Activated CD4-positive, alpha-beta T cell treated with anti-CD3 and anti-CD28 coated beads, Interleukin-2, Interleukin-4, amounts not matched to agents 100 ng/mL and 50 ng/mL, durations not matched to agents 16 hours and 8 hours (primary cell): ENCODE measurements at regions not wholly inside any gene's neighbourhood (a gene's known extent, or its start where the extent isn't known, plus 50 kb on each side); places are given as distances from the start of the nearest gene placed in this dataset.
"Not testable (repeated sequence)": the region's sequence is repeated elsewhere in the genome, so short reads cannot be mapped to it uniquely, and the experiment has no call there.

Source experiments
- DNase-seq: peaks from one replicate; pipeline ENCODE4 v3.0.0-alpha.2; 2020; ENCODE audit warnings: low spot score

DNA sequence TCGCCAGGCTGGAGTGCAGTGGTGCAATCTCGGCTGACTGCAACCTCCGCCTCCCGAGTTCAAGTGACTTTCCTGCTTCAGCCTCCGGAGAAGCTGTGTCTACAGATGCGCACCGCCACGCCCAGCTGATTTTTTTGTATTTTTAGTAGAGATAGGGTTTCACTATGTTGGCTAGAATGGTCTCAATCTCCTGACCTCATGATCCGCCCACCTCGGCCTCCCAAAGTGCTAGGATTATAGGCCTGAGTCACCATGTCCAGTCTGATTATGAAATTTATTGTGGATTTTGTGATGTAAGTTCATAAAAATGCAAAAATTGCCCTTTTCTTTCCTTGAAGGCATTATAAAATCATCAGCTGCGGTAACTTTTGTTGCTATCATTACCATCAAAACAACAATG lies 1688.3 kb upstream of the ADGRL3 start:
- DNase-seq: not testable (repeated sequence)

DNA sequence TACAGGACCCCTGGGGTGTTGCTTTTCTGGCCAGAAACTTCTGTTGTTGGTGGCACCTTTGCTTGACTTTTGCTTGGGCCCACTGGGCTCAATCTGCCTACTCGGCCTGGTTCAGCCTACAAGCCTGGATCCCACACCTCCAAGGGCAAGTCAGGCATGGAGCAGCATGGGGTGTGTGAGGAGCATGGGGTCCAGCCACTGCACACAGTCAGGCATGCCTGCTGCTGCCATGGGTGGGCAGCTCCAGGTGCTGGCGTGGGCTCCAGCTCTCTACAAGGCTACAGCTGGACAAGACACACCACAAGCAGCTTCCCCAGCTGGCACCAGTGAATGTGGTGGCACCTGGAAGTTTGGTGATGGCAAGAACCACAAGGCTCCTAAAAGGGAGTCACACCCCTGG lies 1683.1 kb upstream of the ADGRL3 start:
- DNase-seq: no peak

DNA sequence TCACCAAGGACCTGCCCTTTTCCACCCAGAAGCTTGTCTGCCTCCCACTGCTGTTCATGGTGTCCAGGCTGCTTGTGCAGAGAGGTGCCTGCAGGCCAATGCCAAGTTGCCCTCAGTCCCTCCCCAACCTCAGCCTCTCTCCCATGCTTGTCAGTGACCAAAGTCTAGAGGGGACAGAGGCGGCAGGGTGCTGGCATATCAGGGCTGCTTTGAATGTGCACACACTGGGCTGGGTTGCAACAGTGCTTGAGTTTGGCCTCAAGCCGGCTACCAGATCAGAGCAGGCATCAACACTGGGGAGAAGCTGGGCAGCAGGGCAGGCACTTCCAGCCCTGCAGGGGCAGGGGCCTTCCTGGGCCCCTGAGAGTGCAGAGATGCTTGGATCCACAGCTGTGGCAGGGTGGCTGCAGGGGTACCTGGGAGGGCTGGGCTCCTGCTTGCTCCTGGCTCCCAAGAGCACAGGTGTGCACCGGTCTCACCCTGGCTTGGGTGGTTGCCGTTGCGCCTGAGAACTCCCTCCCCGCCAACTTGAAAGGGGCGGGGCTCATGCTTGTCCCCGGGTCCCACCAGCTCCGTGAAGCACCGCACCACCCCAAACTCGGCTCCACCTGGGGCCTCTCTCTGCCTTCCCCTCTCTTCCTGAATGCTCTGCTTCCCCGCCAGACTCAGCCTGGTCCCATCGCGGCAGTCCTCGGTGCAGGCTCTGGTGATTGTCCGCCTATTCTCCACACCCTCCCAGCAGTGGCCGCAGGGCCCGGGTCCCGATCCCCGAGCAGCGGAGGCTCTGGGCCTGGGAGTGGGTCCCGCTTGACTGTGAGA lies 1681.9 kb upstream of the ADGRL3 start:
- no peak for DNase-seq

DNA sequence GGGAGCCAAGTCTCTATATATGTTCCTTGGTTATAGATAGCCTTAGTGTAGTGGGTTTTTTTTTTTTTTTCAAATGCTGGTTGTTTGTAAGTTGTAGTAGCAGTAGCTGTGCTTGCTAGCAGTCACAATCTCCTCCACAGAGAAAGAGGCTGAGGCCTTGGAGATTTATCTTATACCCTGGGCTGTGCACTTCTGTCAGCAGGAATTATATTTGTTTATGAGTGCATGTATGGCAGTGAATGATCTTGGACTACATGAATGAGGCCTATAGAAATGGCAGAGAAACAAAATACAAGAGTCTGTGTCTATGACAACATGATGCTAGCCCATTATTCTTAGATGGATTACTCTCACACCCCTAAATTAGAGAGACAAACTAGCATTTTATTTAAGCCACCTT lies 1674.2 kb upstream of the ADGRL3 start:
- DNase-seq: no peak

DNA sequence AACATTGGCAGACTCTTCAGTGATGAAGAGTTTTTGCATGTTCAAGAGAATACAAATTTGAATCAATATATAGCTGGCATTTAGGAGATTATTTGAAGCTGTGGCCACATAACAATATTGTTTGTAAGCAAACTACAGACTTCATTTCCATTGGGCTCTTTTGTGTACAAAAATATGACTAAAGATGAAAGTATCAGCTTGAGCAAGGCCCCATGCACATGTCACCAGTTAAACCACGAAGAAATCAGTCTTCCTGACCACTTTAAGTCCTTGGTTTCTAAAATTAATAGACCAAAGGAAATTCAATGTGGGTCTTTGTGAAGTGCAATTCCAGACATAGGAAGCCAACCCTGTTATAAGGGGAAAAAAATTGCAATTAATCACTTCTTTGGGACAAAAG lies 1664.6 kb upstream of the ADGRL3 start:
- peak; percentile 6 for DNase-seq

DNA sequence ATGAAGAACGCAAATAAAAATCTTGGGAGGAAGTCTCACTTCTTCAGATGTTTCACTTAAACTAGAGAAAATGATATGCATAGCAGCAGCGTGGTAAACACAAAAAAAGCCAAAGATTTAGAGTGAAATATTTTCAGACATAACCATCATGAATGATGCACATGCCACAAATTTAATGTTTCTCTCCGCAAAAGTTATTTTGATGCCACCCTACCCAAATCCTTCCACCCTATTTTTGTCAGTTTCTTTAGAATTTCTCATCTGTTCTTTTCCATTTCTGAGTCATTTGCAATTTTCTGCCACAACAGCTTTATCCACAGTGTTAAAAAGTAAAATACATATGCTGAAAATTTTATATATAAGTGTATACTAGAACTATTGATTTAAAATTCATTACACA lies 1663.7 kb upstream of the ADGRL3 start:
- DNase-seq: no peak

DNA sequence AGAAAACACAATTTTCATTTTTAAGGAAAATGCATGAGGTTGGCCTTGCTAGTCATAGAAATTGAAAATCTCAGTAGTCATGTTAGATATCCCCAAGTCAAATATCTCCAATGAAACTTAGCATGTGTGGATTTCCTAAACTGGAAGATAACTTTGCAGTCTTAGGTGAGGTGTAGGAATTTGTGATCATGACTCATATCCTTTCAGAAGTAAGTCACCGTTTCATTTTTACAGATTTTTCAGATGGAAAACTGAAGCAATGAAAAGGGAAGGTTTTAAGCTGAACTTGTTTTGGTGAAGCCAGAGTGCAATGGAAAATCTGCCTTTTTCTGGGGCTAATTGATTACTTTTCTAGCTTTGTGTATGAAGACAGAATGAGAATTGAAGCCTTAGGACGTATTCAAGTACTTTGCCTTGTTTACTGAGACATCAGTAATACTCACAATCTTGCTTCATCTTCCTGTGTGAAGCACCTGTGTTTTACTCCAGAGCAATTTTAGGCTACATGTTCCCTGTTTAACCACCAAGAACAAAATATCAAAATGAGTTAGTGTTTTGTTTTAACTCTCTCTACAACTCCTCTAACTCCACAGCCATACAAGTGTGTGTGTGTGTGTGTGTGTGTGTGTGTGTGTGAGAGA lies 1662.8 kb upstream of the ADGRL3 start:
- DNase-seq: no peak

DNA sequence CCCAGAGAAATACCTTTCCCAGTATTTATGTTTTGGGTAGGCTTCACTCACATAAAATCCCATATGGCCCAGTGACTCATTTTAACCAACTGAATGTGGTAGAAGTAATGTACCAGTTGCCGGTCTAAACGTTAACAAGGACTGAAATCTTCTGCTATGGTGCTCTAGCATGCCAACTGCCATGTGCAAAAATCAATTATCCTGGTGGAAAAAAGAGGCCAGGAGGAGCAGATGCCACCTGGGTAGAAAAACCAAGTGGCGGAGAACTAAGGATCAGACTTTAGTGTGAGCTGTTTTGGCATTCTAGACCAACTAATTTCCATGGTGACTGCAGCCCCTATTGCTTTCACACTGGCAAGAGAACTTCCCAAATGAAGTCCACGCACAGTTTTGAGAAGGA lies 1660.7 kb upstream of the ADGRL3 start:
- DNase-seq: no peak

DNA sequence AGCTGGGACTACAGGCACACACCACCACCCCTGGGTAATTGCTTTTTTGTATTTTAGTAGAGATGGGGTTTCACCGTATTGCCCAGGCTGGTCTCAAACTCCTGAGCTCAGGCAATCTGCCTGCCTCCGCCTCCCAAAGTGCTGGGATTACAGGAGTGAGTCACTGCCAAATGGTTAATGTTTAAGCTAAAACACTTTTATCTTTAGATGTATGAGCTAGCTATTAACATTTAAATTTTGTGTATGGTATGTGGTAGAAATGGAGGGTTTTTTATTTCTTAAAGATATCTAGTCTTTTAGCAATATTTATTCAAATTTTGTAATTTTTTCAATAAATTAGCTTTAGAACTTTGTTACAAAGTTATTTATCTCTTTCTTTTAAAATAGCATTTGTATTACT lies 1659.8 kb upstream of the ADGRL3 start:
- DNase-seq: no peak

DNA sequence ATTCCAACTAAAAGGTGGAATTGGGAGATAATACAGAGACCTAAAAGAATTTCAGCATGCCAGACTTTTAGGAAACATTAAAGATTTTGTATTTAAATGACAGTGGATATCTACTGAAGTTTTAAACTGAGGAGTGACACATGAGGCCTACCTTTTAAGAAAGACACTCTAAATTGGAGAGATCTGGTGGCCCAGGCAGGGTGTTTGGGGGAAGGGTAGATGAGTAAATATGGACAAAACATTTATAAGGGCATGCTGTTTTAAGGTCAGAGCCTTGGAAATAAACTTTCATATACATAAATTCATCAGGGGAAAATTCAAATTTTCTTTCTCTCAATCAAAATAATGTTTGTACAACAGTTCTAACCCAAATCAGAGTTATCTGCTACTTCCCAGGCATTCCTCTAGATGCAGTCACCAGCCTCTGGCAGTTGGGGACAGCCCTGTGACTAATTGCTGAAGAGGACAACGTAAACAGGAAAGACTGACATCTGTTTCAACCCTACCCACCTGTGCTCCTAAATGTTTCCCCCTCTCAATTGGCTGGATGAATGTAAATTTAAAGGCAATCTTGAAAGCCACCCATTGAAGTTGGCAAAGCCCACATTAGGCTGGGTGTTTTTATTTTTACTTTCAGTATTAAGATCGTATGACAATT lies 1646.9 kb upstream of the ADGRL3 start:
- DNase-seq: peak; percentile 15

DNA sequence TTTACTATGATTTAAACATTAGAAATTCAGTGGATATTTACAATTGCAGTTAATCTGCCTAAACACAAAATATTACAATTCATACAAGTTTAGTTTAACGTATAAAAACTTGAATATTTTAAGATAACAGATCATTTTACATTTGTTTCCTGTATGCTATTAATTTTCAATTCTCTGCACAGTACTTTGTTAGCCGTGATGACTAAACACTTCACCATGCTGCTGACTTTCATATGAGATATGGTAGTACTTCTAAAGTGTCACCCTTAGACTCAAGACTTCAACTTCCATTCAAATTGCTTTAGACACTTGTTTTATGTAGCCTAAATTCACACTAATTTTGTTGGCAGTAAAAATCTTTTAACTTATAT lies 1646.4 kb upstream of the ADGRL3 start:
- DNase-seq: no peak

DNA sequence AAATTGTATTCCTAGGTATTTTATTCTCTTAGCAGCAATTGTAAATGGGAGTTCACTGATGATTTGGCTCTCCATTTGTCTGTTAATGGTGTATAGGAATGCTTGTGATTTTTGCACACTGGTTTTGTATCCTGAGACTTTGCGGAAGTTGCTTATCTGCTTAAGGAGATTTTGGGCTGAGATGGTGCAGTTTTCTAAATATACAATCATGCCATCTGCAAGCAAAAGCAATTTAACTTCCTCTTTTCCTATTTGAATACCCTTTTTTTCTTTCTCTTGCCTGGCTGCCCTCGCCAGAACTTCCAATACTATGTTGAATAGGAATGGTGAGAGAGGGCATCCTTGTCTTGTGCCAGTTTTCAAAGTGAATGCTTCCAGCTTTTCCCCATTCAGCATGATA lies 1643.9 kb upstream of the ADGRL3 start:
- DNase-seq: not testable (repeated sequence)

DNA sequence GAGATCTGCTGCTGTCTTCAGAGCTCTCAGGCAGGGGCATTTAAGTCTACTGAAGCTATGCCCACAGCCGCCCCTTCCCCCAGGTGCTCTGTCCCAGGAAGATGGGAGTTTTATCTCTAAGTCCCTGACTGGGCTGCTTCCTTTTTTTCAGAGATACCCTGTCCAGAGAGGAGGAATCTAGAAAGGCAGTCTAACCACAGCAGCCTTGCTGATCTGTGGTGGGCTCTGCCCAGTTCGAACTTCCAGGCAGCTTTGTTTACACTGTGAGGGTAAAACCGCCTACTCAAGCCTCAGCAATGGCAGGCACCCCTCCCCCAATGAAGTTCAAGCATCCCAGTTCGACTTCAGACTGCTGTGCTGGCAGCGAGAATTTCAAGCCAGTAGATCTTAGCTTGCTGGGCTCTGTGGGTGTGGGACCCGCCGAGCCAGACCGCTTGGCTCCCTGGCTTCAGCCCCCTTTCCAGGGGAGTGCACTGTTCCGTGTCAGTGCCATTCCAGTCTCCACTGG lies 1639.9 kb upstream of the ADGRL3 start:
- DNase-seq: not testable (repeated sequence)

DNA sequence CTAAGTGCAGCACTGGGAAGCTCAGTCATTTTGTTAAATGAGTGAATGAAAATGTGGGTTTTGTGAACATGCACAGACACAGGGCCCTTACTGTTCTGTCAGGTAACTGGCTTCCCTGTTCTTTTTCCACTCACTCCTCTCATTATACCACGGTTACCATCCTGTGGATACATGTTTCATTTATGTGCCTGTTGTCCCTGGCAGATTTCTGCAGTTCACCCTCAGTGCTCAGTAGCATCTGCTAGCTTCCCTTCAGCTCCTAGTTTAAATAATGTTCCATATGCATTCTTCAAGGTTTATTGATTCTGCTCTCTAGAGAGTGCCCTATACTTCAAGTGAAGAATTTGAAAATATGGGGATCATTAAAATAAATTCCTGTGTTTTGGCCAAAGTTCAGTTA lies 1634.3 kb upstream of the ADGRL3 start:
- no peak for DNase-seq

DNA sequence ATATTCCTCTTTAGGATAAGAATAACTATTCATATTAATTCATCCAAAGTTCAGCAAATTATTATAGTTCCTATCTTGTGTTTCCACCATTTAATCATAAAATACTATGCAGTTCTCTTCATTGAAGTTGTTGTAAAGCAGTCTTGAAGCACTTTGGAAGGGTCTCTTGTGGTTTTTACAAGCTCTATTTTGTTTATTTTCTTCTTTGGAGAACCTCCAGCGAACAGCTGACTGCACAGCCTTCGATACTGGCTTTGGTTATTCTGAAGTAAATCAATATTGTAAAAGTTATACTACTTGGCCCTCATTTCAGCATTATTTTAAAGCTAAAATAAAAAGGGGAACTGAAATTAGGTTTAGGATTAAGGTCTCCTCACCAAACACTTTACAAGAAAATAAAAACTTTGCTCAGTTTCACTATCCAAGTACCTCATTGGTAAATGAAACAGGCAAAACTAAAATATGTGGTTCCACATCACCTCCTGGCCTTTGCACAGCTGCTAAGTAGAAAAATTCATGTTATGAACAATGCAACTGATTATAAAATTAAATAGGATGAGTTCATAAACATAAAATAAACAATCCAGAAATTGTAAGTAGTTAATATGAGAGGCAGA lies 1629.2 kb upstream of the ADGRL3 start:
- no peak for DNase-seq

DNA sequence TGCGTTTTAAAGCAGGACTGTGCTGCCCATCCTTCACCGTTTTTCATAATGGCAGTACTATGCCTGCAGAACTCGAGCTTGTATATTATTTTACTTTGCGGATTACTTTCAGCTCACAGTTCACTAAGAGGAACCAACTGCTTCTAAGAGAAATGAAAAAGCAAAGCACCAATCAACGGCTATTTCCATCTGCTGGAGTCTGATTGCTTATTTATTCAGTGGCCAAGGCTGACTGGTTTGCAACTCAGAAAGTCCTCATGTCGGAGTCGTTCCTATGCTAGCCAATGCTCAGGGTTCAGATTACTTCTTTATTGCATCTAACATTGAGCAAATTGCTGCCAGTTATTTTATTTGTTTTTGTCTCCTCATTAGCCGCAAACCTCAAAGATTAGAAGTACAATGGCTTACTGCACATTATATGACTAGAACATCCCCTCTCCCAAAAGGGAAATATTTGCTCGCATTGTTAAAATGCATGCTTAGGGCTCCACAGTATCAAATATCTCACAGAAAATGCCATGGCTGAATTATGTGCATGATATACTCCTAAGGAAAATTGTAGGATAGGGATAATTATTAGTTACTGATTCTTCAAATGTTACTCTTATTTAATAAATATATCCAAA lies 1628.2 kb upstream of the ADGRL3 start:
- no peak for DNase-seq

DNA sequence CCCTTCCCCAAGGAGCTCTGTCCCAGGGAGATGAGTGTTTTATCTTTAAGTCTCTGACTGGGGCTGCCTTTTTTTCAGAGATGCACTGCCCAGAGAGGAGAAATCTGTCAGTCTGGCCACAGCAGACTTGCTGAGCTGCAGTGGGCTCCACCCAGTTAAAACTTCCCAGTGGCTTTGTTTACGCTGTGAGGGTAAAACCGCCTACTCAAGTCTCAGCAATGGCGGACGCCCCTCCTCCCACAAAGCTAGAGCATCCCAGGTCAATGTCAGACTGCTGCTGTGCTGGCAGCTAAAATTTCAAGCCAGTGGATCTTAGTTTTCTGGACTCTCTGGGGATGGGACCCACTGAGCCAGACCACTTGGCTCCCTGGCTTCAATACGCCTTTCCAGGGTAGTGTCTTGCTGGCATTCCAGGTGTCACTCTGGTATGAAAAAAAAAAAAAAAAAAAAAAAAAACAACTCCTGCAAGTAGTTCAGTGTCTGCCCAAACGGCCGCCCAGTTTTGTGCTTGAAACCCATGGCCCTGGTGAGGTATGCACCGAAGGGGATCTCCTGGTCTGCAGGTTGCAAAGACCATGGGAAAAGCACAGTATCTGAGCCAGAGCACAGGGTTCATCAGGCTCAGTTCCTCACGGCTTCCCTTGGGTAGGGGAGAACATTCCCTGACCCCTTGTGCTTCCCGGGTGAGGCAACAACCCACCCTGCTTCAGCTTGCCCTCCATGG lies 1616.1 kb upstream of the ADGRL3 start:
- no peak for DNase-seq

DNA sequence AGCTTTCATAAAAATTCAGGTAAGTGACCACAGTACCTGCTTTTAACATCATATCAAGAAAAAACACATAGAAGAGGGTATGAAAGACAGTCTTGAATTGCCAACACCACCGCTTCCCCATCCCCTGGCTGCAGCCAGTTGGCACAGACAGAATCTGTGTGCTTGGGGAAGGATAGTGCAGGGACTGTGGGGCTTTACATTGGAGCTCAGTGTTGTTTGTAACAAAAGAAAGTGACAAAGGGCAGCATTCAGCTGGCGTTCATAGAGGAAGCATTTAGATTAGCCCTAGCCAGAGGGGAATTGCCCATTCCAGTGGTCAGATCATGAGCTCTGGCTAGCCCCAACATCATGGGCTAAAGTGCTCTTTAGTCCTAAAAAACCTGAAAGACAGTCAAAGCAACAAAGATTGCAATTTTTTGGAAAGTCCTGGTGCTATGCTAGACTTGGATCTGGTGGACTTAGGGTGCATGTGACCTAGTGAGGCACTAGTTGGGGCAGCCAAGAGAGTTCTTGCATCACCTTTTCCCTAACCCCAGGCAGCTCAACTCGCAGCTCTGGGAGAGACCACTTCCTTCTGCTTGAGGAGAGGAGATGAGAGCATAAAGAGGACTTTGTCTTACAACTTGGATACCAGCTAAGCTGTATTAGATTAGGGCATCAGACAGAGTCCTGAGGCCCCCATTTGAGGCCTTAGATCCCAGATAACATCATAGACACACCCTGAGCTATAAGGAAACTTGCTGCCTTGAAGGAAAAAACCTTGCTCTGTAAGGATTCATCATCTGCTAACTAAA lies 1602.4 kb upstream of the ADGRL3 start:
- DNase-seq: no peak

DNA sequence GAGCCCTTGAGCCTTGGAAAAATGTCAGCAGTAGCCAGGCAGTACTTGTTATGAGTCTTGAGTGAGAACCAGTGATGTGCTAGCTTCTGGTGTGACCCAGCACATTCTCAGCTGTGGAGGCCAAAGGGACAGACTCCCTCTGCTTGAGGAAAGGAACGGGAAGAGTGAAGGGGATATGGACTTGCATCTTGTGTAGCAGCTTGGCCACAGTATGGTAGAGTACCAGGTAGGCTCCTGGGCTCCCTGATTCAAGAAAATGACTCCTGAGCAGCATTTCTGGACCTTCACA lies 1601.9 kb upstream of the ADGRL3 start:
- no peak for DNase-seq

DNA sequence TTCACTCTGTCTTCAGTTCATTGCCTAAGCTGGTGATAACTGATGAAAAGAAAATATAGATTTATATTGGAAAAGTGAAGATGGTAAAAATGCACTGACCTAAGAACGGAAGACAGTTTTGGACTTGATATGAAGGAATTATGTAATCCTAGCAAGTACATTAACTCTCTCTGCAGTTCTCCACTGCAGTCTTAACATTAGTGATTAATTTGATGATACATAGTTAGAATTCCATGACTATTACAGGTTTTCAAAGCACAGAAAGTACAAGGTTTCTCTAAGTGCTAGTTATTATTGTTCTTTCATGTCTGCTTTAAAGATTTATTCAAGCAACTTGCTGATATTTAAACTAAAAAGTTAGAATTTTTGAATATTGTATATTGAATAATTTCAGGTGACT lies 1591.7 kb upstream of the ADGRL3 start:
- DNase-seq: no peak

DNA sequence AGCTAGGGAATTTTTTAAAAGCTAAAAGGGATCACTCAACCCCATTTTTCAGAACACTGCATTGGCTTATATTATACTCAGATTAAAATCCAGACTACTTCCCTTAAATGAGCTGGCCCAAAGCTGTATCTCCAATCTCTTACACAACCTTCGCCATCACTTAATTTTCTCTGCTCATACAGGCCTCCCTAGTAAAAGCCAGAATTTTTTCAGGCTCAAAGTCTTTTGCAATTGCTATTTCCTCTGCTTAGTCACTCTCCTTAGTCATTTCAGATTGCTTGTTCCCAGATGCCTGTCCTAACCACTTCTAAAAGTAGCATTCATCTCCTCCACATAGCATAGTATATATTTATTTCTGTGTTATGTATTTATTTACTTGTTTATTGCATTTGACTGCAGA lies 1587.9 kb upstream of the ADGRL3 start:
- peak; percentile 0 for DNase-seq
